Breast epithelium (tissue), 4 donors: ENCODE measurements at regions not wholly inside any gene's neighbourhood (a gene's known extent, or its start where the extent isn't known, plus 50 kb on each side); places are given as distances from the start of the nearest gene placed in this dataset.

Experiments used
- DNase-seq, 2 donors: peaks; one replicate each; pipeline ENCODE4 v3.0.0-alpha.2; 2019; ENCODE audit warnings: low spot score in 2 of 2
- H3K27ac ChIP-seq, 2 donors: fragments of 200-600 bp; sonication (generic) in 1 of 2; one replicate each; pipeline ENCODE4 v1.5.1; 2016 to 2019; ENCODE audit warnings: mild to moderate bottlenecking in 1 of 2
- H3K27me3 ChIP-seq, 2 donors: fragments of 200-600 bp; sonication (generic) in 1 of 2; one replicate each; pipeline versions ENCODE4 v1.5.1 to v1.6.0; 2017 to 2019; ENCODE audit warnings: control low read depth in 1 of 2, mild to moderate bottlenecking in 1 of 2
- H3K36me3 ChIP-seq: fragments of 200-600 bp; one replicate; pipeline ENCODE4 v1.5.1; 2019
- H3K4me1 ChIP-seq, 2 donors: fragments of 200-600 bp; sonication (generic); one replicate each; pipeline ENCODE4 v1.5.1; 2016 to 2019; ENCODE audit warnings: control low read depth in 1 of 2
- H3K4me3 ChIP-seq, 3 donors: fragments of 200-600 bp; sonication (generic); 1 replicate in 2 of 3; 2 replicates in 1 of 3; pipeline ENCODE4 v1.5.1; 2016 to 2019; ENCODE audit warnings: mild to moderate bottlenecking in 3 of 3, moderate library complexity in 2 of 3
- H3K9me3 ChIP-seq, 2 donors: fragments of 200-600 bp; sonication (generic) in 1 of 2; one replicate each; pipeline ENCODE4 v1.5.1; 2016 to 2019; ENCODE audit warnings: control low read depth in 1 of 2
- CTCF ChIP-seq, 3 donors: fragments of 450-650 bp; IDR thresholded peaks; one replicate each; pipeline ENCODE4 v1.5.1; 2016 to 2017; ENCODE audit warnings: antibody characterized with exemption in 3 of 3, mild to moderate bottlenecking in 3 of 3, moderate library complexity in 3 of 3
- POLR2A ChIP-seq: fragments of 450-650 bp; IDR thresholded peaks from one replicate; pipeline ENCODE4 v1.6.1; 2016; ENCODE audit warnings: antibody characterized with exemption, mild to moderate bottlenecking, moderate library complexity
- POLR2AphosphoS5 ChIP-seq, 3 donors: sonication (generic); formaldehyde crosslinking; IDR thresholded peaks; one replicate each; pipeline ENCODE4 v1.6.1; 2017; ENCODE audit warnings: antibody characterized with exemption in 3 of 3
- intact Hi-C: fragments of 100-400 bp; cut with DNase I; formaldehyde crosslinking; loops from one replicate; pipeline ENCODE4 v1.15.1; 2023; ENCODE audit warnings: low total_unique reads

GRCh38 chr1:194809215-194809614 lies 1622.8 kb upstream of the B3GALT2 start:
- Histone ChIP-seq H3K9me3 (no peaks in the 10 kb centered on the region), H3K27ac (no peak overlapping the region), H3K36me3 (no peaks in the 10 kb centered on the region), H3K27me3 (no peaks in the 10 kb centered on the region), H3K4me1 (no peaks in the 10 kb centered on the region), H3K4me3 (no peak overlapping the region)
- no peak for DNase-seq
- intact Hi-C loops: no loop called here
- TF ChIP-seq POLR2AphosphoS5 (IDR thresholded peaks at IDR 0.05) (no peak), POLR2A (no peak), CTCF (IDR thresholded peaks at IDR 0.05) (no peak)

- no peaks in the 10 kb centered on the region for H3K4me1 ChIP-seq
- H3K4me3 ChIP-seq: no peak overlapping the region
- no peaks in the 10 kb centered on the region for H3K9me3 ChIP-seq
- TF ChIP-seq POLR2AphosphoS5 (IDR thresholded peaks at IDR 0.05): no peak
- no peak for TF ChIP-seq CTCF (IDR thresholded peaks at IDR 0.05)
- no peak for TF ChIP-seq POLR2A
- no peaks in the 10 kb centered on the region for H3K27me3 ChIP-seq
- H3K27ac ChIP-seq: no peak overlapping the region
- H3K36me3 ChIP-seq: no peaks in the 10 kb centered on the region
- no peak for DNase-seq
- intact Hi-C loops: no loop called here
These were observed 1621.3 kb upstream of the B3GALT2 start for GRCh38 chr1:194807530-194808220.

GRCh38 chr1:194802572-194802971 lies 1616.2 kb upstream of the B3GALT2 start:
- no peak for DNase-seq
- Histone ChIP-seq H3K4me3 (no peak overlapping the region), H3K36me3 (no peaks in the 10 kb centered on the region), H3K4me1 (no peaks in the 10 kb centered on the region), H3K27ac (no peak overlapping the region), H3K27me3 (no peaks in the 10 kb centered on the region), H3K9me3 (no peaks in the 10 kb centered on the region)
- intact Hi-C loops: no loop called here
- TF ChIP-seq CTCF (IDR thresholded peaks at IDR 0.05) (no peak), POLR2A (no peak), POLR2AphosphoS5 (IDR thresholded peaks at IDR 0.05) (no peak)

GRCh38 chr1:194795917-194796593 lies 1609.6 kb upstream of the B3GALT2 start:
- Histone ChIP-seq H3K4me1 (no peaks in the 10 kb centered on the region), H3K27ac (no peak overlapping the region), H3K27me3 (no peaks in the 10 kb centered on the region), H3K9me3 (no peaks in the 10 kb centered on the region), H3K4me3 (no peak overlapping the region), H3K36me3 (no peaks in the 10 kb centered on the region)
- intact Hi-C loops: no loop called here
- DNase-seq: no peak
- TF ChIP-seq POLR2A: no peak
- no peak for TF ChIP-seq CTCF (IDR thresholded peaks at IDR 0.05)
- no peak for TF ChIP-seq POLR2AphosphoS5 (IDR thresholded peaks at IDR 0.05)

- Histone ChIP-seq H3K9me3 (no peaks in the 10 kb centered on the region), H3K4me1 (no peaks in the 10 kb centered on the region)
- DNase-seq: no peak
These were observed 1600.6 kb upstream of the B3GALT2 start for GRCh38 chr1:194787001-194787400.

More at GRCh38 chr1:194787001-194787400, 1600.6 kb upstream of the B3GALT2 start:
- Histone ChIP-seq H3K27ac (no peak overlapping the region), H3K36me3 (no peaks in the 10 kb centered on the region), H3K4me3 (no peak overlapping the region), H3K27me3 (no peaks in the 10 kb centered on the region)
- TF ChIP-seq POLR2AphosphoS5 (IDR thresholded peaks at IDR 0.05) (no peak), CTCF (IDR thresholded peaks at IDR 0.05) (no peak), POLR2A (no peak)
- intact Hi-C loops: no loop called here
